Memory B cell (primary cell): ENCODE measurements at regions not wholly inside any gene's neighbourhood (a gene's known extent, or its start where the extent isn't known, plus 50 kb on each side); places are given as distances from the start of the nearest gene placed in this dataset.
"Not testable (repeated sequence)": the region's sequence is repeated elsewhere in the genome, so short reads cannot be mapped to it uniquely, and the experiment has no call there.

Source experiments
- ATAC-seq: fragments of 150-1000 bp; cut with Tn5 transposase; 2 replicates; pipeline ENCODE4 v1.10.0; 2021; ENCODE audit warnings: low read depth, mild to moderate bottlenecking, moderate library complexity
- DNase-seq, 2 donors: peaks; one replicate each; pipeline ENCODE4 v3.0.0; 2022; ENCODE audit warnings: low spot score in 2 of 2
- H3K27ac Mint-ChIP-seq: one replicate; pipeline ENCODE4 v1.8.0; 2022; ENCODE audit warnings: mild to moderate bottlenecking, moderate library complexity, mixed read lengths
- H3K27me3 Mint-ChIP-seq: one replicate; pipeline ENCODE4 v1.8.0; 2022; ENCODE audit warnings: mixed read lengths
- H3K36me3 Mint-ChIP-seq: one replicate; pipeline ENCODE4 v1.8.0; 2022; ENCODE audit warnings: mild to moderate bottlenecking, mixed read lengths
- H3K4me1 Mint-ChIP-seq: one replicate; pipeline ENCODE4 v1.8.0; 2022; ENCODE audit warnings: mixed read lengths
- H3K4me3 Mint-ChIP-seq: one replicate; pipeline ENCODE4 v1.8.0; 2022; ENCODE audit warnings: mild to moderate bottlenecking, moderate library complexity, mixed read lengths
- H3K9me3 Mint-ChIP-seq: one replicate; pipeline ENCODE4 v1.8.0; 2022; ENCODE audit warnings: mixed read lengths

GRCh38 chr7:152564656-152565250 lies 111.2 kb downstream of the XRCC2 start:
- Mint-ChIP-seq H3K9me3 (no peaks in the 10 kb centered on the region), H3K27me3 (peaks cover 11% of the 10 kb centered on the region), H3K27ac (no peak overlapping the region), H3K36me3 (no peaks in the 10 kb centered on the region), H3K4me3 (no peak overlapping the region), H3K4me1 (peaks cover 4% of the 10 kb centered on the region)
- ATAC-seq (no peak), DNase-seq (no peak)

GRCh38 chr7:152556013-152556755 lies 119.8 kb downstream of the XRCC2 start:
- Mint-ChIP-seq H3K9me3 (no peaks in the 10 kb centered on the region), H3K4me1 (no peaks in the 10 kb centered on the region), H3K4me3 (no peak overlapping the region), H3K36me3 (no peaks in the 10 kb centered on the region), H3K27me3 (peaks cover 3% of the 10 kb centered on the region), H3K27ac (no peak overlapping the region)
- DNase-seq, result no peak
- ATAC-seq, result no peak

- Mint-ChIP-seq H3K4me3 (no peak overlapping the region), H3K27me3 (no peaks in the 10 kb centered on the region), H3K4me1 (no peaks in the 10 kb centered on the region), H3K36me3 (no peaks in the 10 kb centered on the region), H3K9me3 (no peaks in the 10 kb centered on the region), H3K27ac (no peak overlapping the region)
- no peak for DNase-seq
- ATAC-seq, result no peak
These were observed 118.0 kb upstream of the KMT2C start for GRCh38 chr7:152553671-152554317.

- Mint-ChIP-seq H3K27ac (no peak overlapping the region), H3K9me3 (no peaks in the 10 kb centered on the region), H3K4me1 (no peaks in the 10 kb centered on the region), H3K27me3 (peaks cover 2% of the 10 kb centered on the region), H3K36me3 (no peaks in the 10 kb centered on the region), H3K4me3 (no peak overlapping the region)
- ATAC-seq, result no peak
- DNase-seq, result no peak
These were observed 115.7 kb upstream of the KMT2C start for GRCh38 chr7:152551304-152552036.

- Mint-ChIP-seq H3K9me3 (no peaks in the 10 kb centered on the region), H3K4me1 (no peaks in the 10 kb centered on the region), H3K4me3 (no peak overlapping the region), H3K27ac (no peak overlapping the region), H3K27me3 (peaks cover 2% of the 10 kb centered on the region), H3K36me3 (no peaks in the 10 kb centered on the region)
- no peak for ATAC-seq
- no peak for DNase-seq
These were observed 109.3 kb upstream of the KMT2C start for GRCh38 chr7:152544971-152545619.

GRCh38 chr7:152544481-152544927 lies 108.7 kb upstream of the KMT2C start:
- DNase-seq, result no peak
- no peak overlapping the region for H3K27ac Mint-ChIP-seq
- H3K4me1 Mint-ChIP-seq, result no peaks in the 10 kb centered on the region
- peaks cover 2% of the 10 kb centered on the region for H3K27me3 Mint-ChIP-seq
- H3K9me3 Mint-ChIP-seq, result no peaks in the 10 kb centered on the region
- no peak for ATAC-seq
- H3K36me3 Mint-ChIP-seq, result no peaks in the 10 kb centered on the region
- no peak overlapping the region for H3K4me3 Mint-ChIP-seq

- DNase-seq (no peak), ATAC-seq (no peak)
- no peak overlapping the region for H3K4me3 Mint-ChIP-seq
- no peak overlapping the region for H3K27ac Mint-ChIP-seq
- H3K36me3 Mint-ChIP-seq, result no peaks in the 10 kb centered on the region
- H3K27me3 Mint-ChIP-seq, result peaks cover 2% of the 10 kb centered on the region
- no peaks in the 10 kb centered on the region for H3K4me1 Mint-ChIP-seq
- H3K9me3 Mint-ChIP-seq, result no peaks in the 10 kb centered on the region
These were observed 108.0 kb upstream of the KMT2C start for GRCh38 chr7:152543799-152544198.

GRCh38 chr7:152541892-152542291 lies 106.1 kb upstream of the KMT2C start:
- ATAC-seq, result no peak
- H3K27me3 Mint-ChIP-seq, result no peaks in the 10 kb centered on the region
- H3K36me3 Mint-ChIP-seq, result no peaks in the 10 kb centered on the region
- no peak overlapping the region for H3K4me3 Mint-ChIP-seq
- H3K9me3 Mint-ChIP-seq, result no peaks in the 10 kb centered on the region
- no peaks in the 10 kb centered on the region for H3K4me1 Mint-ChIP-seq
- DNase-seq, result no peak
- H3K27ac Mint-ChIP-seq, result no peak overlapping the region

- H3K36me3 Mint-ChIP-seq, H3K4me3 Mint-ChIP-seq, DNase-seq, ATAC-seq, H3K27ac Mint-ChIP-seq, H3K27me3 Mint-ChIP-seq, H3K9me3 Mint-ChIP-seq, H3K4me1 Mint-ChIP-seq: not testable (repeated sequence)
These were observed 103.3 kb upstream of the KMT2C start for GRCh38 chr7:152539190-152539495.

- not testable (repeated sequence) for H3K36me3 Mint-ChIP-seq, H3K9me3 Mint-ChIP-seq, H3K4me1 Mint-ChIP-seq, H3K27me3 Mint-ChIP-seq, H3K4me3 Mint-ChIP-seq, H3K27ac Mint-ChIP-seq, ATAC-seq, DNase-seq
These were observed 102.8 kb upstream of the KMT2C start for GRCh38 chr7:152538346-152539189.

- Mint-ChIP-seq H3K36me3 (peaks cover 1% of the 10 kb centered on the region), H3K4me3 (no peak overlapping the region), H3K9me3 (peaks cover 3% of the 10 kb centered on the region), H3K4me1 (no peaks in the 10 kb centered on the region), H3K27ac (no peak overlapping the region), H3K27me3 (no peaks in the 10 kb centered on the region)
- ATAC-seq (no peak), DNase-seq (no peak)
These were observed 101.8 kb upstream of the KMT2C start for GRCh38 chr7:152537639-152538038.

GRCh38 chr7:152528612-152529011 lies 92.8 kb upstream of the KMT2C start:
- ATAC-seq (no peak), DNase-seq (no peak)
- no peak overlapping the region for H3K4me3 Mint-ChIP-seq
- H3K27me3 Mint-ChIP-seq, result no peaks in the 10 kb centered on the region
- H3K36me3 Mint-ChIP-seq, result peaks cover 1% of the 10 kb centered on the region
- H3K27ac Mint-ChIP-seq, result no peak overlapping the region
- no peaks in the 10 kb centered on the region for H3K4me1 Mint-ChIP-seq
- no peaks in the 10 kb centered on the region for H3K9me3 Mint-ChIP-seq

GRCh38 chr7:152527610-152528032 lies 91.8 kb upstream of the KMT2C start:
- ATAC-seq (no peak), DNase-seq (no peak)
- peaks cover 1% of the 10 kb centered on the region for H3K36me3 Mint-ChIP-seq
- peaks cover 1% of the 10 kb centered on the region for H3K27me3 Mint-ChIP-seq
- no peaks in the 10 kb centered on the region for H3K4me1 Mint-ChIP-seq
- H3K9me3 Mint-ChIP-seq, result no peaks in the 10 kb centered on the region
- H3K4me3 Mint-ChIP-seq, result no peak overlapping the region
- no peak overlapping the region for H3K27ac Mint-ChIP-seq
